SK-N-SH treated with all-trans-retinoic acid at 6 μM for 48 hours (cell line): ENCODE measurements at regions not wholly inside any gene's neighbourhood (a gene's known extent, or its start where the extent isn't known, plus 50 kb on each side); places are given as distances from the start of the nearest gene placed in this dataset.
"Not testable (repeated sequence)": the region's sequence is repeated elsewhere in the genome, so short reads cannot be mapped to it uniquely, and the experiment has no call there.

Experiments used
- ARNTL ChIP-seq: fragments of 450-650 bp; formaldehyde crosslinking; IDR thresholded peaks from 2 replicates; pipeline ENCODE4 v1.5.0; 2020; ENCODE audit warnings: low read depth, mild to moderate bottlenecking, moderate library complexity, borderline replicate concordance
- CSDC2 ChIP-seq: fragments of 250-450 bp; sonication (Bioruptor Pico); IDR thresholded peaks from 2 replicates; pipeline ENCODE4 v1.5.0; 2020; ENCODE audit warnings: mild to moderate bottlenecking, moderate library complexity
- ESRRG ChIP-seq: fragments of 250-450 bp; sonication (Bioruptor Pico); IDR thresholded peaks from 2 replicates; pipeline ENCODE4 v1.6.1; 2021; ENCODE audit warnings: mild to moderate bottlenecking
- ISL1 ChIP-seq: fragments of 250-450 bp; sonication (Bioruptor Pico); IDR thresholded peaks from 2 replicates; pipeline ENCODE4 v2.1.2; 2022; ENCODE audit warnings: mild to moderate bottlenecking, moderate library complexity
- TSHZ2 ChIP-seq: fragments of 250-450 bp; sonication (Bioruptor Pico); IDR thresholded peaks from 2 replicates; pipeline ENCODE4 v1.5.0; 2020; ENCODE audit warnings: mild to moderate bottlenecking, moderate library complexity
- ZFP3 ChIP-seq: fragments of 250-450 bp; sonication (Bioruptor Pico); IDR thresholded peaks from 2 replicates; pipeline ENCODE4 v1.5.0; 2020; ENCODE audit warnings: mild to moderate bottlenecking, moderate library complexity
- ZNF8 ChIP-seq: fragments of 450-650 bp; formaldehyde crosslinking; IDR thresholded peaks from 2 replicates; pipeline ENCODE4 v1.5.0; 2020; ENCODE audit warnings: mild to moderate bottlenecking, moderate library complexity

GRCh38 chr7:35133011-35133410 is 95.7 kb upstream of the DPY19L1 start:
- not testable (repeated sequence) for TF ChIP-seq CSDC2 (CRISPR knock-in tag); ARNTL; ZNF8 (CRISPR knock-in tag); ESRRG (CRISPR knock-in tag); TSHZ2 (CRISPR knock-in tag); ZFP3 (CRISPR knock-in tag); ISL1
